ENCODE measurements at regions not wholly inside any gene's neighbourhood (a gene's known extent, or its start where the extent isn't known, plus 50 kb on each side); places are given as distances from the start of the nearest gene placed in this dataset.
"Not testable (repeated sequence)": the region's sequence is repeated elsewhere in the genome, so short reads cannot be mapped to it uniquely, and the experiment has no call there.

- DNase-seq, result no peak
- in situ Hi-C loops (cut with HindIII; ENCODE audit: low pct_ligation_motif_present, low pct_unique_long_range_greater_than_20kb, low sequenced_read_pairs), result no loop called here
Measured at GRCh38 chr15:58377193-58377592, 54.6 kb upstream of the LIPC start.

DNA sequence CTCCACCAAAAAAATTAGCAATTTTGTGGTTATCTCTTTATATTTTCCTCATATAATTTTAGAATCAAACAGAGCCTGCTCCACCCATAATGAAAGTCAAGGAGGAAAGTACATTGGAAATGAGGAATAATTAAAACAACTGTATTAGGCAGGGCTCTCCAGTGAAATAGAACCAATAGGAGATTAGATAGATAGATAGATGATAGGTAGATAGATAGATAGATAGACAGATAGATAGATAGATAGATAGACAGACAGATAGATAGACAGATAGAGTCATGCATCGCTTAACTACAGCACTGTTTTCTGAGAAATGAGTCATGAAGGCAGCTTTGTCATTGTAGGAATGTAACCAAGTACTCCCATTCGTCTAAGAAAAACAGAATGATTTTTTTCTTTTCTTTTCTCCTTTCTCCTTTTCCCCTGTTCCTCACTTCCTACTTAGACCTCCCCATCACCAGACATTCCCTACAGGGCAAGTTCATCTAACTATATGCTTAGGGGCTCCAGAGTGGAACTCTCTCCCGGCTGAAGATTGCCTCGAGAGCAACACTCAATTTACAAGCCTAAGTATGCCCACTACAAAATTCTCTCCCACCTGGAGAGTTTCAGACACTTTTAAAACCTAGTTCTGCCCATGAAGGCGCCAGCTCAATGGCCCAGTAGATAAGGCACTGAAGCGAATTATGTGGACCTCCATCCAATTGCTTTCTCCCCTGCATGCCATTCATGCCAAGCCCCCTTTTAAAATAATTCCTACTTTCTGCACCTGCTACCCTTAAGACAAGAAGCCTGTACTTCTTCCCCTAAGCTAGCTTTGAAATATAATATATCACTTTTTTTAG is 53.3 kb upstream of the LIPC start:
- in situ Hi-C loops (cut with HindIII; ENCODE audit: low pct_ligation_motif_present, low pct_unique_long_range_greater_than_20kb, low sequenced_read_pairs), result no loop called here
- DNase-seq, result peak; percentile 62

- in situ Hi-C loops (cut with HindIII; ENCODE audit: low pct_ligation_motif_present, low pct_unique_long_range_greater_than_20kb, low sequenced_read_pairs); DNase-seq: not testable (repeated sequence)
Measured at GRCh38 chr15:58379454-58379853, 52.3 kb upstream of the LIPC start.

- no peak for DNase-seq
Measured at GRCh38 chr15:58380280-58380945, 51.4 kb upstream of the LIPC start.

GRCh38 chr15:58381697-58382096 is 50.1 kb upstream of the LIPC start:
- in situ Hi-C loops (cut with HindIII; ENCODE audit: low pct_ligation_motif_present, low pct_unique_long_range_greater_than_20kb, low sequenced_read_pairs), result no loop called here
- no peak for DNase-seq

More at GRCh38 chr15:58380280-58380945, 51.4 kb upstream of the LIPC start:
- in situ Hi-C loops (cut with HindIII; ENCODE audit: low pct_ligation_motif_present, low pct_unique_long_range_greater_than_20kb, low sequenced_read_pairs), result no loop called here
